ENCODE measurements at regions not wholly inside any gene's neighbourhood (a gene's known extent, or its start where the extent isn't known, plus 50 kb on each side); places are given as distances from the start of the nearest gene placed in this dataset.
"Not testable (repeated sequence)": the region's sequence is repeated elsewhere in the genome, so short reads cannot be mapped to it uniquely, and the experiment has no call there.

- no peak overlapping the region for H3K4me3 ChIP-seq (ENCODE audit: low read depth, low read length)
- no peak for TF ChIP-seq CTCF (IDR thresholded peaks at IDR 0.05; ENCODE audit: insufficient read depth, low read depth, low read length, missing control alignments)
- no peak for DNase-seq (ENCODE audit: low read depth)
Observed at GRCh38 chr2:63723709-63724108, 118.0 kb upstream of the UGP2 start.

- not testable (repeated sequence) for H3K4me3 ChIP-seq (ENCODE audit: low read depth, low read length); DNase-seq (ENCODE audit: low read depth)
Observed at GRCh38 chr2:63725212-63725611, 116.5 kb upstream of the UGP2 start.

GRCh38 chr2:63729362-63729761, 112.3 kb upstream of the UGP2 start:
- no peak for TF ChIP-seq CTCF (IDR thresholded peaks at IDR 0.05; ENCODE audit: insufficient read depth, low read depth, low read length, missing control alignments)
- H3K4me3 ChIP-seq (ENCODE audit: low read depth, low read length): no peak overlapping the region
- no peak for DNase-seq (ENCODE audit: low read depth)

- no peak overlapping the region for H3K4me3 ChIP-seq (ENCODE audit: low read depth, low read length)
- TF ChIP-seq CTCF (IDR thresholded peaks at IDR 0.05; ENCODE audit: insufficient read depth, low read depth, low read length, missing control alignments): no peak
Observed at GRCh38 chr2:63729831-63730230, 111.9 kb upstream of the UGP2 start.

GRCh38 chr2:63734510-63734909, 107.2 kb upstream of the UGP2 start:
- H3K4me3 ChIP-seq (ENCODE audit: low read depth, low read length): no peak overlapping the region
- TF ChIP-seq CTCF (IDR thresholded peaks at IDR 0.05; ENCODE audit: insufficient read depth, low read depth, low read length, missing control alignments): no peak
- no peak for DNase-seq (ENCODE audit: low read depth)

More at GRCh38 chr2:63729831-63730230, 111.9 kb upstream of the UGP2 start:
- DNase-seq (ENCODE audit: low read depth): no peak

- H3K4me3 ChIP-seq (ENCODE audit: low read depth, low read length): no peak overlapping the region
- DNase-seq (ENCODE audit: low read depth): no peak
- TF ChIP-seq CTCF (IDR thresholded peaks at IDR 0.05; ENCODE audit: insufficient read depth, low read depth, low read length, missing control alignments): no peak
Observed at GRCh38 chr2:63735263-63735662, 106.4 kb upstream of the UGP2 start.

- no peak overlapping the region for H3K4me3 ChIP-seq (ENCODE audit: low read depth, low read length)
- no peak for TF ChIP-seq CTCF (IDR thresholded peaks at IDR 0.05; ENCODE audit: insufficient read depth, low read depth, low read length, missing control alignments)
- DNase-seq (ENCODE audit: low read depth): no peak
Observed at GRCh38 chr2:63735931-63736330, 105.8 kb upstream of the UGP2 start.
